ENCODE measurements at regions not wholly inside any gene's neighbourhood (a gene's known extent, or its start where the extent isn't known, plus 50 kb on each side); places are given as distances from the start of the nearest gene placed in this dataset.

DNA sequence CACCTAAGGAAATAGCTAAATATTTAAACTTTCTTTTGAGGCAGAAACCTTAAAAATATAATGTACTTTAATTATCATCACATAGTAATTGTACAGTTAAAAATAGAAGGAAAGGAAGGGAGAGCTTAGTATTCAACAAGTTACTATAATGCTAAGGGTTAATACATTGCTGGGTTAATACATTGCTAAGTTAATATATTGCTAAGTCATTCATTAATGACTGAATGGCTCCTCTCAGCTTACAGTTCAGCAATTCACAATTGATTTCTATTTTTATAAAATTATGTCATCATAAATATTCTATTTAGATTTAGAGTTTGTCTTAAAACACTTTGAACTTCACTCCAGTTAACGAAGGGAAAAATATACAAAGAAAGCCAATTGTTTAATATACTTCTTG, 207.9 kb downstream of the BMP4 start:
- TF ChIP-seq, protein P1, sequence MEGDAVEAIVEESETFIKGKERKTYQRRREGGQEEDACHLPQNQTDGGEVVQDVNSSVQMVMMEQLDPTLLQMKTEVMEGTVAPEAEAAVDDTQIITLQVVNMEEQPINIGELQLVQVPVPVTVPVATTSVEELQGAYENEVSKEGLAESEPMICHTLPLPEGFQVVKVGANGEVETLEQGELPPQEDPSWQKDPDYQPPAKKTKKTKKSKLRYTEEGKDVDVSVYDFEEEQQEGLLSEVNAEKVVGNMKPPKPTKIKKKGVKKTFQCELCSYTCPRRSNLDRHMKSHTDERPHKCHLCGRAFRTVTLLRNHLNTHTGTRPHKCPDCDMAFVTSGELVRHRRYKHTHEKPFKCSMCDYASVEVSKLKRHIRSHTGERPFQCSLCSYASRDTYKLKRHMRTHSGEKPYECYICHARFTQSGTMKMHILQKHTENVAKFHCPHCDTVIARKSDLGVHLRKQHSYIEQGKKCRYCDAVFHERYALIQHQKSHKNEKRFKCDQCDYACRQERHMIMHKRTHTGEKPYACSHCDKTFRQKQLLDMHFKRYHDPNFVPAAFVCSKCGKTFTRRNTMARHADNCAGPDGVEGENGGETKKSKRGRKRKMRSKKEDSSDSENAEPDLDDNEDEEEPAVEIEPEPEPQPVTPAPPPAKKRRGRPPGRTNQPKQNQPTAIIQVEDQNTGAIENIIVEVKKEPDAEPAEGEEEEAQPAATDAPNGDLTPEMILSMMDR (IDR thresholded peaks at IDR 0.05; ENCODE audit: low read length) = no peak
- no peak for TF ChIP-seq EZH2 (IDR thresholded peaks at IDR 0.05; ENCODE audit: borderline replicate concordance, low read length)
